KMS-11 (cell line): ENCODE measurements at regions not wholly inside any gene's neighbourhood (a gene's known extent, or its start where the extent isn't known, plus 50 kb on each side); places are given as distances from the start of the nearest gene placed in this dataset.

Experiments used
- H2AFZ ChIP-seq: fragments of 200-600 bp; sonication (generic); 2 replicates; pipeline ENCODE4 v1.6.1; 2016; ENCODE audit warnings: antibody characterized with exemption, mixed run types, low read depth
- H3K27ac ChIP-seq: fragments of 200-600 bp; sonication (generic); 2 replicates; pipeline ENCODE4 v1.6.1; 2016; ENCODE audit warnings: mild to moderate bottlenecking, mixed run types
- H3K27me3 ChIP-seq: fragments of 200-600 bp; sonication (generic); 2 replicates; pipeline ENCODE4 v1.6.1; 2017; ENCODE audit warnings: mild to moderate bottlenecking, low read depth, mixed run types, moderate library complexity; ENCODE audit not compliant: insufficient read depth
- H3K36me3 ChIP-seq: fragments of 200-600 bp; sonication (generic); 2 replicates; pipeline ENCODE4 v1.6.1; 2017; ENCODE audit warnings: mild to moderate bottlenecking, mixed run types; ENCODE audit not compliant: insufficient read depth
- H3K4me1 ChIP-seq: fragments of 200-600 bp; sonication (generic); 2 replicates; pipeline ENCODE4 v1.6.1; 2016; ENCODE audit warnings: mild to moderate bottlenecking, low read depth, mixed run types; ENCODE audit not compliant: poor library complexity, severe bottlenecking
- H3K4me2 ChIP-seq: fragments of 200-600 bp; sonication (generic); 2 replicates; pipeline ENCODE4 v1.7.0; 2016; ENCODE audit warnings: mild to moderate bottlenecking, mixed run types
- H3K4me3 ChIP-seq: fragments of 200-600 bp; sonication (generic); IDR thresholded peaks from 2 replicates; pipeline ENCODE4 v1.6.1; 2017; ENCODE audit warnings: low read depth, low read length, mixed read lengths; ENCODE audit not compliant: insufficient read depth
- H3K79me2 ChIP-seq: fragments of 200-600 bp; sonication (generic); 2 replicates; pipeline ENCODE4 v1.6.1; 2016; ENCODE audit warnings: low read depth, mixed run types; ENCODE audit not compliant: insufficient read depth
- H3K9ac ChIP-seq: fragments of 200-600 bp; sonication (generic); 2 replicates; pipeline ENCODE4 v1.6.1; 2016; ENCODE audit warnings: mild to moderate bottlenecking, mixed run types
- H4K20me1 ChIP-seq: fragments of 200-600 bp; sonication (generic); 2 replicates; pipeline ENCODE4 v1.6.1; 2016; ENCODE audit warnings: mild to moderate bottlenecking, mixed run types; ENCODE audit not compliant: insufficient read depth
- TF ChIP-seq, protein P1 (sequence below): fragments of 200-600 bp; sonication (generic); conservative IDR thresholded peaks from 2 replicates; pipeline ENCODE4 v1.6.1; 2017; ENCODE audit warnings: low read depth, mild to moderate bottlenecking, antibody characterized with exemption, low read length, moderate library complexity, mixed read lengths

DNA sequence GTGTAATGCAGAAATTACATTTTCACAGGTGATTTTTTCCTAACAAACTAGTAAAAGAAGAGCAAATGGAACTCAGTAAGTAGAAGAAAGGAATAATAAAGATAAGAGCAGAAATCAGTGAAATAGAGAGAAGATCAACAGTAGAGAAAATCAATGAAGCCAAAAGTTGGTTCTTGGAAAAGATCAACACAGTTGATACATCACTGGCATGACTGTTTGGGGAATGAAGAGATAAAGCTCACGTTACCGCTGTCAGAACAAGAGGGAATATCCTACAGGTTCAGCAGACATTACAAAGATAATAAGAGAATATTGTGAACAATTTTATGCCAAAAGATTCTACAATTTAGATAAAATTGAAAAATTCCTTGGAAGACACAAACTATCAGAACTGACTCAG, 146.4 kb downstream of the ACTR3B start:
- Histone ChIP-seq H3K27me3 (no peaks in the 10 kb centered on the region), H3K36me3 (no peaks in the 10 kb centered on the region), H3K4me3 (no peak overlapping the region), H3K79me2 (no peaks in the 10 kb centered on the region), H4K20me1 (no peaks in the 10 kb centered on the region), H3K27ac (no peak overlapping the region), H3K4me1 (no peaks in the 10 kb centered on the region), H3K4me2 (no peak overlapping the region), H2AFZ (no peak overlapping the region), H3K9ac (no peak overlapping the region)
- TF ChIP-seq, protein P1, sequence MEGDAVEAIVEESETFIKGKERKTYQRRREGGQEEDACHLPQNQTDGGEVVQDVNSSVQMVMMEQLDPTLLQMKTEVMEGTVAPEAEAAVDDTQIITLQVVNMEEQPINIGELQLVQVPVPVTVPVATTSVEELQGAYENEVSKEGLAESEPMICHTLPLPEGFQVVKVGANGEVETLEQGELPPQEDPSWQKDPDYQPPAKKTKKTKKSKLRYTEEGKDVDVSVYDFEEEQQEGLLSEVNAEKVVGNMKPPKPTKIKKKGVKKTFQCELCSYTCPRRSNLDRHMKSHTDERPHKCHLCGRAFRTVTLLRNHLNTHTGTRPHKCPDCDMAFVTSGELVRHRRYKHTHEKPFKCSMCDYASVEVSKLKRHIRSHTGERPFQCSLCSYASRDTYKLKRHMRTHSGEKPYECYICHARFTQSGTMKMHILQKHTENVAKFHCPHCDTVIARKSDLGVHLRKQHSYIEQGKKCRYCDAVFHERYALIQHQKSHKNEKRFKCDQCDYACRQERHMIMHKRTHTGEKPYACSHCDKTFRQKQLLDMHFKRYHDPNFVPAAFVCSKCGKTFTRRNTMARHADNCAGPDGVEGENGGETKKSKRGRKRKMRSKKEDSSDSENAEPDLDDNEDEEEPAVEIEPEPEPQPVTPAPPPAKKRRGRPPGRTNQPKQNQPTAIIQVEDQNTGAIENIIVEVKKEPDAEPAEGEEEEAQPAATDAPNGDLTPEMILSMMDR, result no peak

DNA sequence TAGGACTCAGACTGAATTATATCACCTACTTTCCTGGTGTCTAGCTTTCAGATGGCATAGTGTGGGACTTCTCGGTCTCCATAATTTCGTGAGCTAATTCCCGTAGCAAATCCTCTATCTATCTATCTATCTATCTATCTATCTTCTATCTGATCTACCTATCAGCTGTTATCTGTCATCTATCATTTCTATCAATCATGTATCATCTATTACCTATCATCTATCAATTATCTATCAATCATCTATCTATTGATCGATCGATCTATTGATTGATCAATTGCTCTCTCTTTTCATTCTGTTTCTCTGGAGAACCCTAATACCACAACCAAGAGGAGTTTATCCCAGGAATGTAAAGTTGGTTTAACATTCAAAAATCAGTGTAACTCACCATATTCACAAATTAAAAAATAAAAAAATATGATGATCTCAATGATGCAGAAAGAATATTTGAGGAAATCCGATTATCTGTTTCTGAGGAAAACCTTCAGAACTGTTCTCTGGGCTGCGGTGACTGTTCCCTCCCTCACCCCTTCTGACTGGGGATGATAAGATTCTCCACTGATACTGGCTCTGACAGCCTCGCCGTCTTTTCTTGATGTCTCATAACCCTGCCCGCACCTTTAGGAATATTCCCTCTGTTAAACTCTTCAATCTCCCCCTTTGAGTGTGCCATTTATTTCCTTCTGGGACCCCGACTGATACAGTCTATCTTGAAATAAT, 147.7 kb downstream of the ACTR3B start:
- TF ChIP-seq, protein P1, result no peak
- Histone ChIP-seq H3K4me3 (no peak overlapping the region), H3K27ac (no peak overlapping the region)

DNA sequence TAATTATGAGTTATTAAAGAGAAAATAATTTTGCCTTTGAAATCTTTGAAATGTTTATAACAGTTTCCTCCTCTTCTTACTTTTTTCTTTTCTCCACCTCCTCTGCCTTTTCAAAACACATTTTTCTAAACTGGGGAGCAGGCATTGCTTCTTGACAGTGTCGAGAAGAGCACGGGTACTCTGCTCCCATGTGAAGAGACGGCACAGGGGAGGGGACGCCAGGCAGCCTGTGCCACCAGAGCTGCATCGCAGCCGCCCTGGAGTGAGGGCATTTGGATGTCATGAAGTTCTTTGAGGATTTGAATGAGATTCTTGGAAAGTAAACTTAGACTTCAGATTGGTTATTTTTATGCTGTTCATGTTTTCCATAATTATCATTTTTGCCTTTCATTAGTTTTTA, 149.7 kb downstream of the ACTR3B start:
- Histone ChIP-seq H3K79me2 (no peaks in the 10 kb centered on the region), H2AFZ (no peak overlapping the region), H4K20me1 (no peaks in the 10 kb centered on the region), H3K4me2 (no peak overlapping the region), H3K4me1 (no peaks in the 10 kb centered on the region), H3K4me3 (no peak overlapping the region), H3K36me3 (no peaks in the 10 kb centered on the region), H3K9ac (no peak overlapping the region), H3K27me3 (no peaks in the 10 kb centered on the region), H3K27ac (no peak overlapping the region)
- TF ChIP-seq, protein P1, result no peak

More for the DNA sequence above, 147.7 kb downstream of the ACTR3B start:
- no peak overlapping the region for H3K9ac ChIP-seq
- no peak overlapping the region for H3K4me2 ChIP-seq
- H2AFZ ChIP-seq, result no peak overlapping the region
- H3K4me1 ChIP-seq, result no peaks in the 10 kb centered on the region
- no peaks in the 10 kb centered on the region for H3K79me2 ChIP-seq
- no peaks in the 10 kb centered on the region for H3K27me3 ChIP-seq
- no peaks in the 10 kb centered on the region for H4K20me1 ChIP-seq
- no peaks in the 10 kb centered on the region for H3K36me3 ChIP-seq

DNA sequence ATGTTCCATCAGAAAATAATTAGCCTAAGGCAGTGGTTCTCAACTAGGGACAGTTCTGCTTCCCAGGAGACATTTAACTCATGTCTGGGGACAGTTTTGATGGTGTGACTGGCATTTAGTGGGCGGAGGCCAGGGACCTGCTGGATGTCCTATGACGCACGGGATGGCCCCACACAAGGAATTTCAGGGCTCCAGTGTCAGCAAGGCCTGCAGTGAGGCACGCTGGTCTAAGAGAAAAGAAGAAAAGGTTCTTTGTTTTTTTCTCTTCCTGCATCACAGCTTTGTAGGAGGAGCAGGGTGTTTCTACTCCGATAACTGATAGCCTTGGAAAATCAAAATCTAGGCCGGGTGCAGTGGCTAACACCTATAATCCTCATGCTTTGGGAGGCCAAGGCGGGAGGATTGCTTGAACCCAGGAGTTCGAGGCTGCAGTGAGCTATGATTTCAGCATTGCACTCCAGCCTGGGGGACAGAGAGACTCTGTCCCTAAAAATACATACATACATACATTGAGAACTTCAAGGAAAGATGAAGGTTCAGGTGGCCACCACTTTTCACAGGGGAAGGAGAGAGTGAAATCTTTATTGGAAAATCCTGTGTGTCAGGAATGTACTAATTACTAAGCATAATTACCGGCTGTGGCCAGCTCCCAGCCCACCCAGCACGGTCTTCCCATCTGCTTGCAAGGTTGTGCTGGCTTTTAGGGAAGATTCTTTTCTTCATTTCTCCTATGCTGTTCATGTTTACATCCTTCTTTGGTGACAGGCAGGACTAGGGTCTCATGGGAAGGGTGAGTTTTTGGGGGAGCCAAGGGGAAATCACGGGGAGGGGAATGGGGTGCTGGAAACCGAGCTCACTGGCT, 150.4 kb downstream of the ACTR3B start:
- Histone ChIP-seq H3K79me2 (no peaks in the 10 kb centered on the region), H3K4me2 (no peak overlapping the region), H3K27me3 (no peaks in the 10 kb centered on the region), H3K4me3 (no peak overlapping the region), H4K20me1 (no peaks in the 10 kb centered on the region), H2AFZ (no peak overlapping the region), H3K9ac (no peak overlapping the region), H3K4me1 (no peaks in the 10 kb centered on the region), H3K27ac (no peak overlapping the region), H3K36me3 (no peaks in the 10 kb centered on the region)
- TF ChIP-seq, protein P1, result no peak
